Panc1 (cell line): ENCODE measurements at regions not wholly inside any gene's neighbourhood (a gene's known extent, or its start where the extent isn't known, plus 50 kb on each side); places are given as distances from the start of the nearest gene placed in this dataset.

Experiments
- ATAC-seq: fragments of 200-7000 bp; cut with Tn5 transposase; 2 replicates; pipeline ENCODE4 v1.9.1; 2020; ENCODE audit warnings: mild to moderate bottlenecking, moderate library complexity
- BruUV-seq: library from RNA; stranded (reverse); fragments of 400-500 nt; replicated peaks from 2 replicates; lab custom pipeline; 2021; lab: Mats Ljungman, UMichigan
- CTCF ChIA-PET: fragments of 300-600 bp; sonication (Branson Sonifier 250); formaldehyde crosslinking; loops from one replicate; lab custom pipeline; 2022; ENCODE audit warnings: antibody characterized with exemption; lab: Charles Lee
- POLR2A ChIA-PET: fragments of 300-600 bp; sonication (Branson Sonifier 250); formaldehyde crosslinking; loops from one replicate; lab custom pipeline; 2022; ENCODE audit warnings: antibody characterized with exemption; lab: Charles Lee
- DNase-seq: peaks from one replicate; pipeline ENCODE4 v3.0.0-alpha.2; 2010; ENCODE audit warnings: low read depth, low spot score
- H3K27ac ChIP-seq: 2 replicates; pipeline ENCODE4 v1.5.1; 2011; ENCODE audit warnings: mild to moderate bottlenecking, low read length, inconsistent platforms
- H3K27me3 ChIP-seq: fragments of 200-500 bp; sonication (Bioruptor generic); 2 replicates; pipeline ENCODE4 v1.6.0; 2014; ENCODE audit warnings: low read length, inconsistent platforms; ENCODE audit not compliant: control insufficient read depth, insufficient read depth
- H3K36me3 ChIP-seq: fragments of 200-500 bp; sonication (Bioruptor generic); 2 replicates; pipeline ENCODE4 v1.5.1; 2014; ENCODE audit warnings: inconsistent platforms, mild to moderate bottlenecking, low read length, moderate library complexity; ENCODE audit not compliant: control insufficient read depth, insufficient read depth
- H3K4me1 ChIP-seq: 2 replicates; pipeline ENCODE4 v1.5.1; 2011; ENCODE audit warnings: inconsistent platforms, mild to moderate bottlenecking, low read length, moderate library complexity; ENCODE audit not compliant: control insufficient read depth, insufficient read depth
- H3K4me3 ChIP-seq, 2 experiments: 2 replicates each; pipeline ENCODE4 v1.5.1; 2011 to 2012; ENCODE audit warnings: low read depth in 2 of 2, low read length in 2 of 2, mild to moderate bottlenecking in 2 of 2, inconsistent platforms in 1 of 2, moderate library complexity in 1 of 2
- H3K9me3 ChIP-seq: fragments of 200-500 bp; sonication (Bioruptor generic); 2 replicates; pipeline ENCODE4 v1.5.1; 2014; ENCODE audit warnings: low read depth, mild to moderate bottlenecking, inconsistent platforms, low read length, moderate library complexity; ENCODE audit not compliant: control insufficient read depth, insufficient read depth
- CTCF ChIP-seq: fragments of 450-650 bp; IDR thresholded peaks from 2 replicates; pipeline ENCODE4 v1.5.1; 2017; ENCODE audit warnings: mild to moderate bottlenecking
- POLR2AphosphoS5 ChIP-seq: IDR thresholded peaks from 2 replicates; pipeline ENCODE4 v1.6.1; 2012; ENCODE audit warnings: mild to moderate bottlenecking, low read depth, low read length, moderate library complexity
- REST ChIP-seq, 2 experiments: IDR thresholded peaks; 2 replicates each; pipeline ENCODE4 v1.6.1; 2011 to 2012; ENCODE audit warnings: low read depth in 2 of 2, control low read depth in 1 of 2, low read length in 1 of 2, mild to moderate bottlenecking in 1 of 2, moderate library complexity in 1 of 2; ENCODE audit not compliant: insufficient read depth in 1 of 2
- SIN3A ChIP-seq: IDR thresholded peaks from 2 replicates; pipeline ENCODE4 v1.6.1; 2012; ENCODE audit warnings: low read depth, mild to moderate bottlenecking, low read length, moderate library complexity, borderline replicate concordance; ENCODE audit not compliant: insufficient read depth
- TCF7L2 ChIP-seq: IDR thresholded peaks from 2 replicates; pipeline ENCODE4 v1.6.1; 2011; ENCODE audit warnings: mild to moderate bottlenecking, low read depth, low read length, inconsistent platforms
- in situ Hi-C: cut with HindIII; loops from 2 replicates; pipeline ENCODE4 v1.10.0; 2016; ENCODE audit warnings: low sequenced_read_pairs, low pct_unique_long_range_greater_than_20kb
- intact Hi-C: fragments of 100-400 bp; cut with micrococcal nuclease; formaldehyde crosslinking; loops from one replicate; pipeline ENCODE4 v1.10.0; 2022; ENCODE audit not compliant: unreplicated experiment

GRCh38 chr5:13215806-13216205 lies 728.7 kb downstream of the DNAH5 start:
- H3K4me3 ChIP-seq = no peak overlapping the region
- intact Hi-C loops (no loop called here), in situ Hi-C loops (no loop called here)
- no peaks in the 10 kb centered on the region for H3K36me3 ChIP-seq
- no peak for TF ChIP-seq CTCF
- no peak for TF ChIP-seq SIN3A
- no peak for TF ChIP-seq REST (IDR thresholded peaks at IDR 0.05; ENCODE audit: insufficient read depth in 1 of 2, low read depth in 2 of 2, low read length in 1 of 2)
- no peak for TF ChIP-seq POLR2AphosphoS5
- no peak for TF ChIP-seq TCF7L2
- H3K27me3 ChIP-seq = no peaks in the 10 kb centered on the region
- ATAC-seq = no peak
- BruUV-seq = no TSS peak
- no peaks in the 10 kb centered on the region for H3K9me3 ChIP-seq
- no peak overlapping the region for H3K27ac ChIP-seq
- CTCF ChIA-PET = no interaction called here
- POLR2A ChIA-PET = no interaction called here
- H3K4me1 ChIP-seq = no peaks in the 10 kb centered on the region
- no peak for DNase-seq

- Histone ChIP-seq H3K36me3 (no peaks in the 10 kb centered on the region), H3K9me3 (no peaks in the 10 kb centered on the region), H3K27ac (no peak overlapping the region), H3K4me1 (no peaks in the 10 kb centered on the region), H3K4me3 (no peak overlapping the region), H3K27me3 (no peaks in the 10 kb centered on the region)
- no peak for TF ChIP-seq CTCF
- no peak for TF ChIP-seq POLR2AphosphoS5
- TF ChIP-seq TCF7L2 = no peak
- no peak for TF ChIP-seq SIN3A
- no peak for TF ChIP-seq REST (IDR thresholded peaks at IDR 0.05; ENCODE audit: insufficient read depth in 1 of 2, low read depth in 2 of 2, low read length in 1 of 2)
- ChIA-PET CTCF (no interaction called here), POLR2A (no interaction called here)
- in situ Hi-C loops (no loop called here), intact Hi-C loops (no loop called here)
- no TSS peak for BruUV-seq
- ATAC-seq (no peak), DNase-seq (no peak)
Measured at GRCh38 chr5:13215370-13215769, 729.1 kb downstream of the DNAH5 start.
